ENCODE measurements at regions not wholly inside any gene's neighbourhood (a gene's known extent, or its start where the extent isn't known, plus 50 kb on each side); places are given as distances from the start of the nearest gene placed in this dataset.
A peak's percentile ranks its signal among the peaks of the same experiment; 100 is the strongest.

- DNase-seq (ENCODE audit: low read depth) = peak; percentile 75
- H3K4me3 ChIP-seq (replicated peaks; ENCODE audit: low read depth, low read length) = no peak overlapping the region
- peak; percentile 41 for TF ChIP-seq CTCF (IDR thresholded peaks at IDR 0.05; ENCODE audit: low read length, missing control alignments)
These were observed 62.8 kb downstream of the FAM9B start for GRCh38 chrX:8971116-8971515.

GRCh38 chrX:8969378-8969777 is 64.5 kb downstream of the FAM9B start:
- no peak for TF ChIP-seq CTCF (IDR thresholded peaks at IDR 0.05; ENCODE audit: low read length, missing control alignments)
- no peak overlapping the region for H3K4me3 ChIP-seq (replicated peaks; ENCODE audit: low read depth, low read length)
- no peak for DNase-seq (ENCODE audit: low read depth)

- H3K4me3 ChIP-seq (replicated peaks; ENCODE audit: low read depth, low read length) = no peak overlapping the region
- TF ChIP-seq CTCF (IDR thresholded peaks at IDR 0.05; ENCODE audit: low read length, missing control alignments) = no peak
These were observed 66.5 kb downstream of the FAM9B start for GRCh38 chrX:8967461-8967860.

GRCh38 chrX:8960957-8961468 is 72.9 kb downstream of the FAM9B start:
- no peak for TF ChIP-seq CTCF (IDR thresholded peaks at IDR 0.05; ENCODE audit: low read length, missing control alignments)
- no peak overlapping the region for H3K4me3 ChIP-seq (replicated peaks; ENCODE audit: low read depth, low read length)
- DNase-seq (ENCODE audit: low read depth) = no peak

More at GRCh38 chrX:8967461-8967860, 66.5 kb downstream of the FAM9B start:
- no peak for DNase-seq (ENCODE audit: low read depth)

- H3K4me3 ChIP-seq (replicated peaks; ENCODE audit: low read depth, low read length) = no peak overlapping the region
- no peak for DNase-seq (ENCODE audit: low read depth)
- no peak for TF ChIP-seq CTCF (IDR thresholded peaks at IDR 0.05; ENCODE audit: low read length, missing control alignments)
These were observed 78.4 kb downstream of the FAM9B start for GRCh38 chrX:8955511-8955910.

- no peak for TF ChIP-seq CTCF (IDR thresholded peaks at IDR 0.05; ENCODE audit: low read length, missing control alignments)
- no peak for DNase-seq (ENCODE audit: low read depth)
- H3K4me3 ChIP-seq (replicated peaks; ENCODE audit: low read depth, low read length) = no peak overlapping the region
These were observed 87.4 kb downstream of the FAM9B start for GRCh38 chrX:8946563-8946962.

- DNase-seq (ENCODE audit: low read depth) = no peak
- H3K4me3 ChIP-seq (replicated peaks; ENCODE audit: low read depth, low read length) = no peak overlapping the region
- no peak for TF ChIP-seq CTCF (IDR thresholded peaks at IDR 0.05; ENCODE audit: low read length, missing control alignments)
These were observed 94.6 kb downstream of the FAM9B start for GRCh38 chrX:8939322-8939721.
